OCI-LY1 (cell line): ENCODE measurements at regions not wholly inside any gene's neighbourhood (a gene's known extent, or its start where the extent isn't known, plus 50 kb on each side); places are given as distances from the start of the nearest gene placed in this dataset.

Source experiments
- H2AFZ ChIP-seq: fragments of 200-600 bp; sonication (generic), shearing (Covaris generic); 2 replicates; pipeline ENCODE4 v1.6.0; 2014; ENCODE audit warnings: antibody characterized with exemption, mild to moderate bottlenecking, low read length
- H3F3A ChIP-seq: fragments of 200-600 bp; sonication (generic), shearing (Covaris generic); 2 replicates; pipeline ENCODE4 v1.6.0; 2014; ENCODE audit warnings: mild to moderate bottlenecking, antibody characterized with exemption, low read length, moderate library complexity; ENCODE audit not compliant: insufficient read depth
- H3K27ac ChIP-seq: fragments of 200-600 bp; sonication (generic); 2 replicates; pipeline ENCODE4 v1.5.1; 2014; ENCODE audit warnings: low read length, mixed run types, mild to moderate bottlenecking, low read depth; ENCODE audit not compliant: poor library complexity, severe bottlenecking
- H3K27me3 ChIP-seq: fragments of 200-600 bp; sonication (generic); 2 replicates; pipeline ENCODE4 v1.6.0; 2014; ENCODE audit warnings: antibody characterized with exemption, mild to moderate bottlenecking, low read length, moderate library complexity; ENCODE audit not compliant: insufficient read depth
- H3K36me3 ChIP-seq: fragments of 200-600 bp; sonication (generic); 2 replicates; pipeline ENCODE4 v1.6.1; 2014; ENCODE audit warnings: mild to moderate bottlenecking, antibody characterized with exemption, low read length, moderate library complexity, mixed read lengths; ENCODE audit not compliant: insufficient read depth
- H3K4me1 ChIP-seq: fragments of 200-600 bp; sonication (generic); 2 replicates; pipeline ENCODE4 v1.5.1; 2014; ENCODE audit warnings: mild to moderate bottlenecking, low read length, moderate library complexity; ENCODE audit not compliant: insufficient read depth, severe bottlenecking
- H3K4me2 ChIP-seq: fragments of 200-600 bp; sonication (generic), shearing (Covaris generic); 2 replicates; pipeline ENCODE4 v1.6.1; 2014; ENCODE audit warnings: low read length
- H3K4me3 ChIP-seq: fragments of 200-600 bp; sonication (generic); 2 replicates; pipeline ENCODE4 v1.5.1; 2014; ENCODE audit warnings: low read length, low read depth, mild to moderate bottlenecking, mixed read lengths; ENCODE audit not compliant: poor library complexity, severe bottlenecking
- H3K79me2 ChIP-seq: fragments of 200-600 bp; shearing (Covaris generic); 2 replicates; pipeline ENCODE4 v1.6.1; 2016; ENCODE audit warnings: mixed run types, low read length, mixed read lengths; ENCODE audit not compliant: insufficient read depth
- H3K9ac ChIP-seq: fragments of 200-600 bp; sonication (generic), shearing (Covaris generic); 2 replicates; pipeline ENCODE4 v1.6.1; 2014; ENCODE audit warnings: mild to moderate bottlenecking, low read length, mixed read lengths
- H3K9me2 ChIP-seq: fragments of 200-600 bp; sonication (generic), shearing (Covaris generic); 2 replicates; pipeline ENCODE4 v1.6.1; 2014; ENCODE audit warnings: low read depth, mild to moderate bottlenecking, low read length, mixed read lengths
- H3K9me3 ChIP-seq: fragments of 200-600 bp; shearing (Covaris generic); 2 replicates; pipeline ENCODE4 v1.6.1; 2014; ENCODE audit warnings: low read length, mixed read lengths
- H4K20me1 ChIP-seq: fragments of 200-600 bp; sonication (generic), shearing (Covaris generic); 2 replicates; pipeline ENCODE4 v1.6.0; 2016; ENCODE audit warnings: mild to moderate bottlenecking, low read length; ENCODE audit not compliant: insufficient read depth
- CTCF ChIP-seq: fragments of 200-600 bp; sonication (generic), shearing (Covaris generic); IDR thresholded peaks from 2 replicates; pipeline ENCODE4 v1.5.1; 2017; ENCODE audit warnings: mild to moderate bottlenecking, antibody characterized with exemption, low read length, moderate library complexity, mixed read lengths
- EZH2 ChIP-seq: fragments of 200-600 bp; sonication (generic), shearing (Covaris generic); IDR thresholded peaks from 2 replicates; pipeline ENCODE4 v1.8.0; 2017; ENCODE audit warnings: borderline replicate concordance, mixed run types, mild to moderate bottlenecking, antibody characterized with exemption, low read length, moderate library complexity, mixed read lengths

- Histone ChIP-seq H4K20me1 (no peaks in the 10 kb centered on the region), H3K4me2 (no peak overlapping the region), H3F3A (no peaks in the 10 kb centered on the region), H3K27me3 (no peaks in the 10 kb centered on the region), H3K79me2 (no peaks in the 10 kb centered on the region), H3K9ac (no peak overlapping the region), H3K9me2 (no peaks in the 10 kb centered on the region), H3K36me3 (no peaks in the 10 kb centered on the region), H3K4me3 (no peak overlapping the region), H2AFZ (no peak overlapping the region), H3K4me1 (no peaks in the 10 kb centered on the region), H3K27ac (no peak overlapping the region), H3K9me3 (no peaks in the 10 kb centered on the region)
- TF ChIP-seq EZH2 = no peak
- TF ChIP-seq CTCF = no peak
Measured at GRCh38 chr22:48704335-48704734, 1123.3 kb downstream of the BRD1 start.

GRCh38 chr22:48703265-48703941 lies 1124.3 kb downstream of the BRD1 start:
- Histone ChIP-seq H3K27ac (no peak overlapping the region), H4K20me1 (no peaks in the 10 kb centered on the region), H3K79me2 (no peaks in the 10 kb centered on the region), H3K4me3 (no peak overlapping the region), H3F3A (no peaks in the 10 kb centered on the region), H3K4me2 (no peak overlapping the region), H3K36me3 (no peaks in the 10 kb centered on the region), H3K4me1 (no peaks in the 10 kb centered on the region), H3K9ac (no peak overlapping the region), H3K27me3 (no peaks in the 10 kb centered on the region), H3K9me2 (no peaks in the 10 kb centered on the region), H2AFZ (no peak overlapping the region), H3K9me3 (no peaks in the 10 kb centered on the region)
- TF ChIP-seq EZH2 = no peak
- TF ChIP-seq CTCF = no peak

DNA sequence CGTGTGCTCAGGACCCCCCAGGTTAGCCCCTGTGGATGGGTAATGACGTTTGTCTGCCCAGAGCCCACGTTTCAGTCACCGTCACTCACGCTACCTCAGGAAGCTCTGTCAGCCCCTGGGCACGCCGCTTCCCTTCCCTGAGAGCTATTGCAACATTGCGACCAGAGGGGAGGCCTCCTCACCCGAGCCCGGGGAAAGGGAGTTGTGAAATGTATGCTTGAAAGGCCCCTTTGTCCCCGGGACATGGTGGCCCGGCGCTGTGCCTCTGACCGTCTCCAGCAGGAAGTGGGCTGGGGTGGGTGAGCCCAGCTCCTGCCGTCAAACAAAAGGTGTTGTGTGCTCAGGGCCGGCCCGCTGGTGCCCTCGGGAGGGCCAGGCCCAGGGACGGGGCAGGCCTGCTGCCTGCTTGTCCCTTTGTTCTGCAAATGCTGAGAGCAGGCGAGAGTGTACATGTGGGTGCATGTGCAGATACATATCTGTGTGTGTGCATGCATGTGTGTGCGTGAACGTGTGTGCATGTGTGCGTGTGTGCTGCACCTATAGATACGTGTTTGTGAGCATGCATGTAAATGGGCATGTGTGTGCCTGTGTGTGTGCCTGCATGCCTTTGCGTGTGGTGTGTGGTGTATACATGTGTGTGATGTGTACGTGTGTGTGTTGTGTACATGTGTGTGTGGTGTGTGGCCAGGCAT lies 1125.0 kb downstream of the BRD1 start:
- Histone ChIP-seq H3K36me3 (no peaks in the 10 kb centered on the region), H2AFZ (no peak overlapping the region)

More for the DNA sequence above, 1125.0 kb downstream of the BRD1 start:
- Histone ChIP-seq H3K4me1 (no peaks in the 10 kb centered on the region), H4K20me1 (no peaks in the 10 kb centered on the region), H3K79me2 (no peaks in the 10 kb centered on the region), H3K9me3 (no peaks in the 10 kb centered on the region), H3K4me3 (no peak overlapping the region), H3K4me2 (no peak overlapping the region), H3K27ac (no peak overlapping the region), H3K9me2 (no peaks in the 10 kb centered on the region), H3K27me3 (no peaks in the 10 kb centered on the region), H3K9ac (no peak overlapping the region), H3F3A (no peaks in the 10 kb centered on the region)
- no peak for TF ChIP-seq CTCF
- TF ChIP-seq EZH2 = no peak
